Mammary epithelial cell (primary cell): ENCODE measurements at regions not wholly inside any gene's neighbourhood (a gene's known extent, or its start where the extent isn't known, plus 50 kb on each side); places are given as distances from the start of the nearest gene placed in this dataset.

ENCODE experiments used
- EZH2 ChIP-seq: IDR thresholded peaks from 2 replicates; pipeline ENCODE4 v1.6.1; 2012; ENCODE audit warnings: low read length, inconsistent platforms, borderline replicate concordance
- TF ChIP-seq, protein P1 (sequence below), 2 donors: IDR thresholded peaks in 1 of 2; conservative IDR thresholded peaks in 1 of 2; 2 replicates each; pipeline ENCODE4 v1.5.1; 2011 to 2012; ENCODE audit warnings: inconsistent platforms in 2 of 2, low read length in 2 of 2, mild to moderate bottlenecking in 2 of 2, control low read depth in 1 of 2, low read depth in 1 of 2; ENCODE audit not compliant: insufficient read depth in 1 of 2; ENCODE audit errors: extremely low read depth in 1 of 2

- TF ChIP-seq EZH2, result no peak
- TF ChIP-seq, protein P1, sequence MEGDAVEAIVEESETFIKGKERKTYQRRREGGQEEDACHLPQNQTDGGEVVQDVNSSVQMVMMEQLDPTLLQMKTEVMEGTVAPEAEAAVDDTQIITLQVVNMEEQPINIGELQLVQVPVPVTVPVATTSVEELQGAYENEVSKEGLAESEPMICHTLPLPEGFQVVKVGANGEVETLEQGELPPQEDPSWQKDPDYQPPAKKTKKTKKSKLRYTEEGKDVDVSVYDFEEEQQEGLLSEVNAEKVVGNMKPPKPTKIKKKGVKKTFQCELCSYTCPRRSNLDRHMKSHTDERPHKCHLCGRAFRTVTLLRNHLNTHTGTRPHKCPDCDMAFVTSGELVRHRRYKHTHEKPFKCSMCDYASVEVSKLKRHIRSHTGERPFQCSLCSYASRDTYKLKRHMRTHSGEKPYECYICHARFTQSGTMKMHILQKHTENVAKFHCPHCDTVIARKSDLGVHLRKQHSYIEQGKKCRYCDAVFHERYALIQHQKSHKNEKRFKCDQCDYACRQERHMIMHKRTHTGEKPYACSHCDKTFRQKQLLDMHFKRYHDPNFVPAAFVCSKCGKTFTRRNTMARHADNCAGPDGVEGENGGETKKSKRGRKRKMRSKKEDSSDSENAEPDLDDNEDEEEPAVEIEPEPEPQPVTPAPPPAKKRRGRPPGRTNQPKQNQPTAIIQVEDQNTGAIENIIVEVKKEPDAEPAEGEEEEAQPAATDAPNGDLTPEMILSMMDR (conservative IDR thresholded peaks at IDR 0.05 in 1 of 2, IDR thresholded peaks at IDR 0.05 in 1 of 2; ENCODE audit: extremely low read depth in 1 of 2, insufficient read depth in 1 of 2, low read depth in 1 of 2, low read length in 2 of 2), result no peak
These were observed 127.6 kb downstream of the CHD9NB start for GRCh38 chr16:52925143-52925542.
